ENCODE measurements at regions not wholly inside any gene's neighbourhood (a gene's known extent, or its start where the extent isn't known, plus 50 kb on each side); places are given as distances from the start of the nearest gene placed in this dataset.

DNA sequence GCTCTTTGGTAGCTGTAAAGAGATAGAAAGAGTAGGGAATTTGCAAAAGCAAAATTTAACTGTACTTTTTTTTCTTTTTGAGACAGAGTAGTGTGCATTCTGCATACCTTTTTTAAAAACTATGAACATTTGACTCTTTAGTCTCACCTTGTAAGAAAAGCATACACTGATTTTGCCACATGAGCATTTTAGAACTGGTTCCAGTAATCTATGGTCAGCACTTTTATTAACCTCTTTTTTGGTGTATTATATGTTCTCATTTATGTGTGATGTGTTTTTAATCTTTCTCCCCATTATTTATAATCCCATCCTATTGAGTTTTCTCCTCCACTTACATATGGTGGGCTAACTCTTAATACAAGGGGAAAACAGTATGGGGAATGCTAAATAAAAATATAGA is 1111.4 kb downstream of the FLRT2 start:
- H3K27me3 ChIP-seq (ENCODE audit: control insufficient read depth in 1 of 2, insufficient read depth in 2 of 2, low read length in 2 of 2), result no peaks in the 10 kb centered on the region
- CTCF ChIA-PET, result no interaction called here
- no peak for TF ChIP-seq CTCF (IDR thresholded peaks at IDR 0.05)
- Mint-ChIP-seq H3K27me3 (no peaks in the 10 kb centered on the region), H3K27ac (no peak overlapping the region), H3K4me3 (no peak overlapping the region), H3K9me3 (peaks cover 6% of the 10 kb centered on the region), H3K4me1 (ENCODE audit: low read depth) (no peaks in the 10 kb centered on the region), H3K36me3 (ENCODE audit: low read depth) (no peaks in the 10 kb centered on the region)
- peaks cover 0 to 11% of the 10 kb centered on the region in 2 experiments for H3K9me3 ChIP-seq (ENCODE audit: control insufficient read depth in 1 of 2, insufficient read depth in 1 of 2, low read length in 2 of 2)
- no peak for DNase-seq
- no peak for ATAC-seq (ENCODE audit: poor library complexity)
- no peak overlapping the region for H3K27ac ChIP-seq (ENCODE audit: low read depth in 1 of 2, low read length in 2 of 2)
- no peak overlapping the region for H3K4me3 ChIP-seq (ENCODE audit: low read length)
- intact Hi-C loops (cut with DNase I, micrococcal nuclease), result no loop called here
- POLR2A ChIA-PET, result no interaction called here
- H3K36me3 ChIP-seq (ENCODE audit: insufficient read depth, low read length), result no peaks in the 10 kb centered on the region
- H3K4me1 ChIP-seq (ENCODE audit: insufficient read depth, low read length), result no peaks in the 10 kb centered on the region

DNA sequence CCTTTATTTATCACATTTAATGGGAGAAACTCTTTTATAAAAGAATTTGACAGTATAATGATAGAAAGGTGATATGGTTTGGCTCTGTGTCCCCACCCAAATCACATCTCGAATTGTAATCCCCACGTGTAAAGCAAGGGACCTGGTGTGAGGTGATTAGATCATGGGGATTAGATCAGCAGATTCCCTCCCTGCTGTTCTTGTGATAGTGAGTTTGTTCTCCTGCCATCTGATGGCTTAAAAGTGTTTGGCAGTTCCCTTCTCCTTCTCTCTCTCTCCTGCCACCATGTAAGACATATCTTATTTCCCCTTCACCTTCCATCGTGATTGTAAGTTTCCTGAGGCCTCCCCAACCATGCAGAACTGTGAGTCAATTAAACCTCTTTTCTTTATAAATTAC is 1110.3 kb downstream of the FLRT2 start:
- intact Hi-C loops (cut with DNase I, micrococcal nuclease), result no loop called here
- CTCF ChIA-PET, result no interaction called here

DNA sequence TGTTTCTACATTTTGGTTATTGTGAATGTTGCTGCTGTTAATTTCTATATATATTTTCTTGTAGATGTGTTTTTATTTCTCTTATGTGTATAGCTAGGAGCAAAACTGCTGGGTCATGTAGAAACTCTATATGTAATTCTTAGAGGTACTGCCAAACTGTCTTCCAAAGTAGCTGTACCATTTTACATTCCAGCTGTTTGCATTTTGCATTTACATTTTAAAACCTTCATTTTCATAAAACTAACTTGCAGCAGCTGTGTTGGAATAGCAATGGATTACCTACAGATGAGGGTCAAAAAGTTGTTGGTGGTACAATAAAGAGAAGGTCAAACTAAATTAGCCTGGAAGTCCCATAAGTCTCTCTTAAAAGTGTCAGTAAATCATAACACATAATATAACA is 1109.7 kb downstream of the FLRT2 start:
- no peak for TF ChIP-seq CTCF (IDR thresholded peaks at IDR 0.05)
- no peaks in the 10 kb centered on the region for H3K36me3 Mint-ChIP-seq (ENCODE audit: low read depth)
- H3K27ac ChIP-seq (ENCODE audit: low read depth in 1 of 2, low read length in 2 of 2), result no peak overlapping the region
- ATAC-seq (ENCODE audit: poor library complexity) (no peak), DNase-seq (no peak)
- intact Hi-C loops (cut with DNase I, micrococcal nuclease), result no loop called here
- H3K9me3 Mint-ChIP-seq, result peaks cover 10% of the 10 kb centered on the region
- H3K27me3 ChIP-seq (ENCODE audit: control insufficient read depth in 1 of 2, insufficient read depth in 2 of 2, low read length in 2 of 2), result no peaks in the 10 kb centered on the region
- POLR2A ChIA-PET, result no interaction called here
- CTCF ChIA-PET, result no interaction called here
- H3K27me3 Mint-ChIP-seq, result no peaks in the 10 kb centered on the region
- no peak overlapping the region for H3K4me3 Mint-ChIP-seq
- H3K4me1 ChIP-seq (ENCODE audit: insufficient read depth, low read length), result no peaks in the 10 kb centered on the region
- no peak overlapping the region for H3K4me3 ChIP-seq (ENCODE audit: low read length)
- H3K27ac Mint-ChIP-seq, result no peak overlapping the region
- peaks cover 0 to 7% of the 10 kb centered on the region in 2 experiments for H3K9me3 ChIP-seq (ENCODE audit: control insufficient read depth in 1 of 2, insufficient read depth in 1 of 2, low read length in 2 of 2)
- H3K36me3 ChIP-seq (ENCODE audit: insufficient read depth, low read length), result no peaks in the 10 kb centered on the region
- no peaks in the 10 kb centered on the region for H3K4me1 Mint-ChIP-seq (ENCODE audit: low read depth)

More for the DNA sequence above, 1110.3 kb downstream of the FLRT2 start:
- no peaks in the 10 kb centered on the region for H3K36me3 Mint-ChIP-seq (ENCODE audit: low read depth)
- Histone ChIP-seq H3K27me3 (ENCODE audit: control insufficient read depth in 1 of 2, insufficient read depth in 2 of 2, low read length in 2 of 2) (no peaks in the 10 kb centered on the region), H3K4me3 (ENCODE audit: low read length) (no peak overlapping the region), H3K4me1 (ENCODE audit: insufficient read depth, low read length) (no peaks in the 10 kb centered on the region), H3K27ac (ENCODE audit: low read depth in 1 of 2, low read length in 2 of 2) (no peak overlapping the region), H3K36me3 (ENCODE audit: insufficient read depth, low read length) (no peaks in the 10 kb centered on the region), H3K9me3 (ENCODE audit: control insufficient read depth in 1 of 2, insufficient read depth in 1 of 2, low read length in 2 of 2) (peaks cover 0 to 7% of the 10 kb centered on the region in 2 experiments)
- TF ChIP-seq CTCF (IDR thresholded peaks at IDR 0.05), result no peak
- H3K27ac Mint-ChIP-seq, result no peak overlapping the region
- H3K4me1 Mint-ChIP-seq (ENCODE audit: low read depth), result no peaks in the 10 kb centered on the region
- H3K27me3 Mint-ChIP-seq, result no peaks in the 10 kb centered on the region
- ATAC-seq (ENCODE audit: poor library complexity) (no peak), DNase-seq (no peak)
- POLR2A ChIA-PET, result no interaction called here
- no peak overlapping the region for H3K4me3 Mint-ChIP-seq
- H3K9me3 Mint-ChIP-seq, result peaks cover 10% of the 10 kb centered on the region
